Trophoblast cell (in vitro differentiated cells and primary cell): ENCODE measurements at regions not wholly inside any gene's neighbourhood (a gene's known extent, or its start where the extent isn't known, plus 50 kb on each side); places are given as distances from the start of the nearest gene placed in this dataset.

Experiments
- DNase-seq, 2 donors: peaks; one replicate each; pipeline ENCODE4 v3.0.0-alpha.2; 2016
- H2AFZ ChIP-seq: 2 replicates; pipeline ENCODE4 v1.6.1; 2013; ENCODE audit warnings: low read length, moderate library complexity, mild to moderate bottlenecking; ENCODE audit not compliant: insufficient read depth, poor library complexity
- H2AK5ac ChIP-seq: 2 replicates; pipeline ENCODE4 v1.6.1; 2013; ENCODE audit warnings: mild to moderate bottlenecking, low read length
- H2BK120ac ChIP-seq: 2 replicates; pipeline ENCODE4 v1.6.1; 2013; ENCODE audit warnings: low read length, mild to moderate bottlenecking, moderate library complexity; ENCODE audit not compliant: insufficient read depth, poor library complexity
- H2BK12ac ChIP-seq: 2 replicates; pipeline ENCODE4 v1.6.1; 2013; ENCODE audit warnings: mild to moderate bottlenecking, low read length, moderate library complexity
- H2BK5ac ChIP-seq: 2 replicates; pipeline ENCODE4 v1.6.1; 2013; ENCODE audit warnings: low read length, low read depth, moderate library complexity, mild to moderate bottlenecking; ENCODE audit not compliant: poor library complexity
- H3K14ac ChIP-seq: 2 replicates; pipeline ENCODE4 v1.6.1; 2013; ENCODE audit warnings: mild to moderate bottlenecking, low read length
- H3K18ac ChIP-seq: 2 replicates; pipeline ENCODE4 v1.6.1; 2013; ENCODE audit warnings: mild to moderate bottlenecking, low read length
- H3K23ac ChIP-seq: 2 replicates; pipeline ENCODE4 v1.6.1; 2013; ENCODE audit warnings: low read length
- H3K27ac ChIP-seq: 2 replicates; pipeline ENCODE4 v1.5.1; 2013; ENCODE audit warnings: low read depth, mild to moderate bottlenecking, inconsistent platforms, low read length, moderate library complexity
- H3K27me3 ChIP-seq: 2 replicates; pipeline ENCODE4 v1.6.1; 2013; ENCODE audit warnings: inconsistent platforms, mild to moderate bottlenecking, low read length, moderate library complexity; ENCODE audit not compliant: insufficient read depth
- H3K36me3 ChIP-seq, 2 experiments: 1 replicate in 1 of 2; 2 replicates in 1 of 2; pipeline ENCODE4 v1.6.1; 2013; ENCODE audit warnings: low read length in 2 of 2, mild to moderate bottlenecking in 2 of 2, moderate library complexity in 1 of 2; ENCODE audit not compliant: insufficient read depth in 2 of 2, control insufficient read depth in 1 of 2
- H3K4ac ChIP-seq: 2 replicates; pipeline ENCODE4 v1.6.1; 2013; ENCODE audit warnings: low read depth, mild to moderate bottlenecking, low read length, moderate library complexity
- H3K4me1 ChIP-seq, 2 experiments: 1 replicate in 1 of 2; 2 replicates in 1 of 2; pipeline ENCODE4 v1.6.1; 2013; ENCODE audit warnings: low read length in 2 of 2, mild to moderate bottlenecking in 2 of 2, moderate library complexity in 1 of 2; ENCODE audit not compliant: insufficient read depth in 2 of 2, control insufficient read depth in 1 of 2
- H3K4me2 ChIP-seq: 2 replicates; pipeline ENCODE4 v1.6.1; 2013; ENCODE audit warnings: inconsistent platforms, mild to moderate bottlenecking, low read length, moderate library complexity
- H3K4me3 ChIP-seq: 2 replicates; pipeline ENCODE4 v1.5.1; 2013; ENCODE audit warnings: mild to moderate bottlenecking, low read depth, low read length, inconsistent platforms
- H3K79me1 ChIP-seq: one replicate; pipeline ENCODE4 v1.6.1; 2013; ENCODE audit warnings: low read length
- H3K79me2 ChIP-seq: 2 replicates; pipeline ENCODE4 v1.6.1; 2013; ENCODE audit warnings: low read length, mild to moderate bottlenecking; ENCODE audit not compliant: control insufficient read depth, insufficient read depth, poor library complexity
- H3K9ac ChIP-seq: 2 replicates; pipeline ENCODE4 v1.6.1; 2013; ENCODE audit warnings: mild to moderate bottlenecking, low read length
- H3K9me3 ChIP-seq: 2 replicates; pipeline ENCODE4 v1.6.1; 2013; ENCODE audit warnings: low read depth, mild to moderate bottlenecking, control low read depth, inconsistent platforms, low read length; ENCODE audit not compliant: insufficient read depth
- H4K12ac ChIP-seq: 2 replicates; pipeline ENCODE4 v1.6.1; 2013; ENCODE audit warnings: low read depth, mild to moderate bottlenecking, low read length, moderate library complexity
- H4K8ac ChIP-seq: 2 replicates; pipeline ENCODE4 v1.6.1; 2013; ENCODE audit warnings: low read depth, mild to moderate bottlenecking, low read length, moderate library complexity
- H4K91ac ChIP-seq: one replicate; pipeline ENCODE4 v1.6.1; 2013; ENCODE audit warnings: low read depth, mild to moderate bottlenecking, low read length, moderate library complexity
- WGBS: extraction: QIAGEN DNeasy Blood & Tissue Kit; methylation state at CpG from one replicate; pipeline ENCODE4 v1.1.7; 2013; ENCODE audit warnings: missing lambda C conversion rate; ENCODE audit not compliant: insufficient read length, insufficient coverage; ENCODE audit errors: extremely low coverage; 5-methylcytosine and 5-hydroxymethylcytosine counted together

DNA sequence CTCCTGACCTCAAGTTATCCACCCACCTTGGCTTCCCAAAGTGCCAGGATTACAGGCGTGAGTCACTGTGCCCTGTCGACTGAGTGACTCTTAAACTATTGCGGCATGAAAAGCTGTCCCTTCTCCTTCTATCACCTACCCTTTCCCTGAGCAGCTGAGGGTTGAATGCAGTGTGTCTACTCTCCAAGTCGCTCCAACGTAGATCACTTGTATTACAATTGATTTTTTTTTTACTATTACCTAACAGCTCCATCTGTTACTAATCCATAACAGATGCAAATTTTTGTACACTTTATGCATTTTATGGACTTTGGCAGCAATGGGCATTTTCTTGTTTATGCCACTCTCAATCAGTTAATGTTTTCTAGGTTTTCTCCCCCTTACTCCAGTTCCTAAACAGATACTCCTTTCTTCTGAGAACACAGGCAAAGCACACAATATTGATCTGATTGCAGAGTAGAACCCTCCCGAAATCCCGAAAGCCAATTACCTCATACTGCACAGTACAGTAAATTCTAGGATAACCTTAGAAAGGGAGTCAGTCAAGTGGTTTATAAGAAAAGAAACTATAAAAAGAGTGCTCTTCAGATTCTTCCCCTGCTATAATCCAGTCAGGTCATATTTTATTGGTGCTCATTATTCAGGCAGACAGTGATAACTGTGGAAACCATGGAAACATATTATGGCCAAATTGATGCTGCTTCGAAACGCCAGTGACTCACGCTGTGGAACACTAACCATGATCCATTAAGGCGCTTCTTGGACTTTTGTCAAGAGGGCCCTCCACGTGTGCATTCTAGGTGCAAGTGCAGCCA lies 273.0 kb downstream of the ADGB start:
- H4K8ac ChIP-seq, result no peak overlapping the region
- no CpG with 5 or more reads among the region's 12 CpGs for WGBS

DNA sequence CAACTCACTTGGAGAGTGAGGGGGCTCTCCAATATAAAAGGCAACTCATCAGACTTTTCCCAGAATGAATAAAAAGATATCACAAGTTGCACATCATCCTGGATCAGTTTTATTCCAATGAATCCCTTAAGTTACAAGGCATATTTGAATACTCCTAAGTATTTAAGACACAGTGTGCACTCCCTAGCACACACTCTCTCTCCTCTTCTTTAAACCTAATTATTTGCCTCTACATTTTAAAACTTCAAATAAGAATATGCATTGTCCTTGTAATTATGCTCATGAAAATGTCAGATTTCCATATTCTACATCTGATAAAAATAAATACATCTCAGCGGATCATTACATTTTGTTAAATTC lies 273.6 kb downstream of the ADGB start:
- Histone ChIP-seq H2AK5ac (no peak overlapping the region), H3K4me1 (peaks cover 0 to 4% of the 10 kb centered on the region in 2 experiments), H3K27ac (no peak overlapping the region), H3K9me3 (no peaks in the 10 kb centered on the region), H4K12ac (no peak overlapping the region), H4K8ac (no peak overlapping the region), H3K27me3 (no peaks in the 10 kb centered on the region), H3K9ac (no peak overlapping the region), H3K4me2 (no peak overlapping the region), H3K4me3 (no peak overlapping the region), H3K18ac (no peak overlapping the region), H4K91ac (no peak overlapping the region), H3K36me3 (no peaks in the 10 kb centered on the region), H3K23ac (no peak overlapping the region), H3K4ac (no peak overlapping the region), H2BK12ac (no peak overlapping the region), H2BK120ac (no peak overlapping the region), H3K79me1 (no peaks in the 10 kb centered on the region), H3K79me2 (no peaks in the 10 kb centered on the region), H2AFZ (no peak overlapping the region), H2BK5ac (no peak overlapping the region), H3K14ac (no peak overlapping the region)
- no peak for DNase-seq
- no CpG with 5 or more reads among the region's 1 CpG for WGBS

More for the DNA sequence above, 273.0 kb downstream of the ADGB start:
- H3K27me3 ChIP-seq, result no peaks in the 10 kb centered on the region
- no peak overlapping the region for H4K12ac ChIP-seq
- no peaks in the 10 kb centered on the region for H3K36me3 ChIP-seq
- no peak overlapping the region for H4K91ac ChIP-seq
- H3K18ac ChIP-seq, result no peak overlapping the region
- no peaks in the 10 kb centered on the region for H3K79me2 ChIP-seq
- H3K4me3 ChIP-seq, result no peak overlapping the region
- H3K79me1 ChIP-seq, result no peaks in the 10 kb centered on the region
- no peak for DNase-seq
- H2BK5ac ChIP-seq, result no peak overlapping the region
- H2AK5ac ChIP-seq, result no peak overlapping the region
- no peak overlapping the region for H2BK120ac ChIP-seq
- H3K9me3 ChIP-seq, result no peaks in the 10 kb centered on the region
- no peak overlapping the region for H3K4ac ChIP-seq
- H2BK12ac ChIP-seq, result no peak overlapping the region
- no peak overlapping the region for H2AFZ ChIP-seq
- H3K4me1 ChIP-seq, result peaks cover 1 to 7% of the 10 kb centered on the region in 2 experiments
- H3K4me2 ChIP-seq, result no peak overlapping the region
- H3K27ac ChIP-seq, result no peak overlapping the region
- no peak overlapping the region for H3K14ac ChIP-seq
- H3K9ac ChIP-seq, result no peak overlapping the region
- no peak overlapping the region for H3K23ac ChIP-seq

DNA sequence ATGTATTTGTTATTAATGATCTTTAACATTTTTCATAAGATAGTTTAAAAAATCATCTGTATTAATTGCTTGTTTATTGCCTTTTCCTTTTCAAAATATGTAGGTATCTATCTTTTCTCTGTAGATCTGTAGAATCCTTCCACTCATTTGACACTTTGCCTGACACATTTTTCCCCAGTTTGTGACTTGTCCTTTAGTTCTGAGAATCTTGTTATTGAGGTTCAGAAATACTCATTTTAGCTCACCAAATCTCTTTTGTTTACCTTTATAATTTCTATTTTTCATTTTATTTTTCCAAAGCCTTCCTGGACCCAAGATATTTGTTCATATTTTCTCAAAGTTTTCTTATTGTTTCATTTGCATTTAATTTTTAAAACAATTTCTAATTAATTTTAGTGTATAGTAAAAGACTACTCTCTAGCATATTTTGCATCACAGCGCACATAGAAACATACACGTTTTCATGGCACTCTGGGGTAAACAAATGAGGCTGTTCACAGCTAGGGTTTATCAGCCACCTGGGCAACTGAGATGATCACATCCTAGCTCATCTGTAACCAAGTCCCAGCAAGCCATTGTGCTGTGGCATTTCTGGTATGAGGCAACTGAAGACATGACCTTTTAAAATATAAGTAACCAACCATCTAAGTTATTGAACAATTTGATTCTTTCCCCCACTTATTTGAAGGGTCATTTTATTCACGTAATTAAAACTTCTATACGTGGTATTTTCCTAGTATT lies 275.7 kb downstream of the ADGB start:
- H2BK5ac ChIP-seq, result no peak overlapping the region
- DNase-seq, result no peak
- H3K18ac ChIP-seq, result no peak overlapping the region
- no peak overlapping the region for H4K91ac ChIP-seq
- no peaks in the 10 kb centered on the region for H3K36me3 ChIP-seq
- H4K8ac ChIP-seq, result no peak overlapping the region
- no peak overlapping the region for H3K4me3 ChIP-seq
- H3K9ac ChIP-seq, result no peak overlapping the region
- H2AK5ac ChIP-seq, result no peak overlapping the region
- no peak overlapping the region for H3K4me2 ChIP-seq
- no peak overlapping the region for H3K14ac ChIP-seq
- H3K4ac ChIP-seq, result no peak overlapping the region
- no peak overlapping the region for H2BK12ac ChIP-seq
- peaks cover 0 to 4% of the 10 kb centered on the region in 2 experiments for H3K4me1 ChIP-seq
- H3K79me2 ChIP-seq, result no peaks in the 10 kb centered on the region
- H4K12ac ChIP-seq, result no peak overlapping the region
- no peak overlapping the region for H2BK120ac ChIP-seq
- WGBS, result no CpG with 5 or more reads among the region's 4 CpGs
- H3K27me3 ChIP-seq, result no peaks in the 10 kb centered on the region
- H3K27ac ChIP-seq, result no peak overlapping the region
- no peaks in the 10 kb centered on the region for H3K79me1 ChIP-seq
- H3K23ac ChIP-seq, result no peak overlapping the region
- no peak overlapping the region for H2AFZ ChIP-seq
- H3K9me3 ChIP-seq, result no peaks in the 10 kb centered on the region

DNA sequence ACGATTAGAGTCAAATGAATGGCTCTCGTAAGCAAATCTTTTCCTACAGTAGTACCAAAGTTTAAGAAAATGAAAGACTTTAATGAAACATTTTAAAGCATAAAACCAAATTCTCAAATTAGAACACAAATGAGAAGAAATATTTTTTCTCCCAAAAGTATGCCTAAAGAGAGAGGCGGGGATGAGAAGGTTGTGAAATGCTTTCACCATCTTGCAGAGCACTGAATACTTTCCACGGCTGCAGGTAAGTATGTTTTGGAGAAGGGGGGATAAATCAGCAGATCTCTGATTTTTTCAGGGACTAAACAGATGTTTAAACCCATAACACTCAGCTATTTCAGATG lies 277.1 kb downstream of the ADGB start:
- no peak overlapping the region for H4K8ac ChIP-seq
- H3K79me1 ChIP-seq, result no peaks in the 10 kb centered on the region
- no CpG with 5 or more reads among the region's 4 CpGs for WGBS
- no peak overlapping the region for H3K14ac ChIP-seq
- no peak overlapping the region for H3K4ac ChIP-seq
- peaks cover 0 to 6% of the 10 kb centered on the region in 2 experiments for H3K4me1 ChIP-seq
- H3K27ac ChIP-seq, result no peak overlapping the region
- no peak overlapping the region for H4K12ac ChIP-seq
- no peaks in the 10 kb centered on the region for H3K36me3 ChIP-seq
- no peak overlapping the region for H2AK5ac ChIP-seq
- no peak overlapping the region for H3K4me3 ChIP-seq
- no peak overlapping the region for H2BK5ac ChIP-seq
- H3K18ac ChIP-seq, result no peak overlapping the region
- H3K27me3 ChIP-seq, result no peaks in the 10 kb centered on the region
- no peak overlapping the region for H2AFZ ChIP-seq
- no peaks in the 10 kb centered on the region for H3K9me3 ChIP-seq
- H3K23ac ChIP-seq, result no peak overlapping the region
- no peak overlapping the region for H2BK120ac ChIP-seq
- H3K4me2 ChIP-seq, result no peak overlapping the region
- DNase-seq, result no peak
- no peak overlapping the region for H4K91ac ChIP-seq
- H2BK12ac ChIP-seq, result no peak overlapping the region
- no peaks in the 10 kb centered on the region for H3K79me2 ChIP-seq
- no peak overlapping the region for H3K9ac ChIP-seq
